ENCODE measurements at regions not wholly inside any gene's neighbourhood (a gene's known extent, or its start where the extent isn't known, plus 50 kb on each side); places are given as distances from the start of the nearest gene placed in this dataset.

- H3K27ac ChIP-seq (ENCODE audit: low read length), result no peak overlapping the region
- TF ChIP-seq POLR2AphosphoS5 (IDR thresholded peaks at IDR 0.05; ENCODE audit: low read depth, low read length) (no peak), REST (IDR thresholded peaks at IDR 0.05; ENCODE audit: insufficient read depth in 1 of 2, low read depth in 2 of 2, low read length in 1 of 2) (no peak), TCF7L2 (IDR thresholded peaks at IDR 0.05; ENCODE audit: low read depth, low read length) (no peak)
- CTCF ChIA-PET, result no interaction called here
- ATAC-seq (no peak), DNase-seq (ENCODE audit: low read depth, low spot score) (no peak)
- H3K9me3 ChIP-seq (ENCODE audit: control insufficient read depth, insufficient read depth, low read depth, low read length), result no peaks in the 10 kb centered on the region
- POLR2A ChIA-PET, result no interaction called here
- BruUV-seq (replicated peaks), result no TSS peak
- no peaks in the 10 kb centered on the region for H3K27me3 ChIP-seq (ENCODE audit: control insufficient read depth, insufficient read depth, low read length)
- no peak overlapping the region for H3K4me3 ChIP-seq (ENCODE audit: low read depth in 2 of 2, low read length in 2 of 2)
- in situ Hi-C loops (cut with HindIII; ENCODE audit: low pct_unique_long_range_greater_than_20kb, low sequenced_read_pairs), result no loop called here
- no peaks in the 10 kb centered on the region for H3K36me3 ChIP-seq (ENCODE audit: control insufficient read depth, insufficient read depth, low read length)
- intact Hi-C loops (cut with micrococcal nuclease; ENCODE audit: unreplicated experiment), result no loop called here
- H3K4me1 ChIP-seq (ENCODE audit: control insufficient read depth, insufficient read depth, low read length), result no peaks in the 10 kb centered on the region
These were observed 583.0 kb upstream of the KLHL29 start for GRCh38 chr2:22801970-22802369.

DNA sequence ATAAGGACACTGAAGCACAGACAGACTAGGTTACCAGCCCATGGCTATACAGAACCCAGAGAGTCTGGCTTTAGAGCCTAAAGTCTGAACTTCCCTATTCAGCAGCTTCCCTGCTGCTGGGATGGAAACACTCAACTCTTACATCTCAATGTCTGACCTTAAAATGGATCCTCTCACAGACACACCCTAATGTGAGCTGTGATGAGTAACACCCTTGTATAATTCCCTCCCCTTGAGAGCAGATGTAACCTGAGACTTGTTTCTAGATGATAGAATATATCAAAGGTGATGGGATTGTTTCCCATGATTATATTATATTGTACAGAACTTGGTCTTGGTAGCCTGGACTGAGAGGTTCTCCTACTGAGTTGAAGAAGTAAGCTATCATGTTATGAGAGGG, 577.1 kb upstream of the KLHL29 start:
- Histone ChIP-seq H3K36me3 (ENCODE audit: control insufficient read depth, insufficient read depth, low read length) (no peaks in the 10 kb centered on the region), H3K4me3 (ENCODE audit: low read depth in 2 of 2, low read length in 2 of 2) (no peak overlapping the region), H3K27ac (ENCODE audit: low read length) (no peak overlapping the region), H3K27me3 (ENCODE audit: control insufficient read depth, insufficient read depth, low read length) (no peaks in the 10 kb centered on the region), H3K4me1 (ENCODE audit: control insufficient read depth, insufficient read depth, low read length) (no peaks in the 10 kb centered on the region), H3K9me3 (ENCODE audit: control insufficient read depth, insufficient read depth, low read depth, low read length) (no peaks in the 10 kb centered on the region)
- BruUV-seq (replicated peaks), result no TSS peak
- CTCF ChIA-PET, result no interaction called here
- no peak for DNase-seq (ENCODE audit: low read depth, low spot score)
- TF ChIP-seq TCF7L2 (IDR thresholded peaks at IDR 0.05; ENCODE audit: low read depth, low read length), result no peak
- TF ChIP-seq POLR2AphosphoS5 (IDR thresholded peaks at IDR 0.05; ENCODE audit: low read depth, low read length), result no peak
- no peak for TF ChIP-seq CTCF (IDR thresholded peaks at IDR 0.05)
- no peak for TF ChIP-seq SIN3A (IDR thresholded peaks at IDR 0.05; ENCODE audit: borderline replicate concordance, insufficient read depth, low read depth, low read length)
- TF ChIP-seq REST (IDR thresholded peaks at IDR 0.05; ENCODE audit: insufficient read depth in 1 of 2, low read depth in 2 of 2, low read length in 1 of 2), result no peak
- in situ Hi-C loops (cut with HindIII; ENCODE audit: low pct_unique_long_range_greater_than_20kb, low sequenced_read_pairs), result no loop called here
- POLR2A ChIA-PET, result no interaction called here
- no peak for ATAC-seq
- intact Hi-C loops (cut with micrococcal nuclease; ENCODE audit: unreplicated experiment), result no loop called here

Measured in Panc1 (cell line).